22Rv1 (cell line): ENCODE measurements at regions not wholly inside any gene's neighbourhood (a gene's known extent, or its start where the extent isn't known, plus 50 kb on each side); places are given as distances from the start of the nearest gene placed in this dataset.

ENCODE experiments used
- H3K27ac ChIP-seq: fragments of 450-650 bp; 2 replicates; pipeline ENCODE4 v1.5.1; 2017
- CTCF ChIP-seq: fragments of 450-650 bp; IDR thresholded peaks from 2 replicates; pipeline ENCODE4 v1.5.1; 2017; ENCODE audit warnings: mild to moderate bottlenecking
- ZFX ChIP-seq: fragments of 450-650 bp; IDR thresholded peaks from 2 replicates; pipeline ENCODE4 v1.6.1; 2017; ENCODE audit warnings: antibody characterized with exemption, borderline replicate concordance

GRCh38 chr5:125552486-125552885, 806.0 kb upstream of the ZNF608 start:
- no peak for TF ChIP-seq ZFX
- TF ChIP-seq CTCF, result no peak
- H3K27ac ChIP-seq, result no peak overlapping the region

DNA sequence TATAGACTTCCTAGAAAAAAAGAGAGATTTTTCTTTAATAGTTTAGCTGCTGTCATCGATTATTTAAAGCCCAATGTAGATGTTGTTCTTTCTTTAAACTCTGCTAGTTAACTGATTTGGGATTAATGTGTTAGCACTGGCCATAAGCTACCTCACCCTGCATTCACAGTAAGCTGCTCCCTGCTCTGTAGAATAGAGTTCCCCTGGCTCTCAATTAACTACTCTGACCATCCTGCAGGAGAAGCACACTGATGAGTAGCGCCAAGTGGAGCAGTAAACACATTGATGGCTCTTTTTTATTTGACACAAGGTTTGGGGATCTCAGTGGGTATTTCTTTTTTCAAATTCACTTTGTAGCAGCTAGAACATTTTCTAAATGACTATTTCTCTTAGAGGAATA, 807.9 kb upstream of the ZNF608 start:
- H3K27ac ChIP-seq, result no peak overlapping the region
- TF ChIP-seq CTCF (no peak), ZFX (no peak)

GRCh38 chr5:125555591-125555990, 809.2 kb upstream of the ZNF608 start:
- TF ChIP-seq CTCF, result no peak
- TF ChIP-seq ZFX, result no peak
- H3K27ac ChIP-seq, result no peak overlapping the region

DNA sequence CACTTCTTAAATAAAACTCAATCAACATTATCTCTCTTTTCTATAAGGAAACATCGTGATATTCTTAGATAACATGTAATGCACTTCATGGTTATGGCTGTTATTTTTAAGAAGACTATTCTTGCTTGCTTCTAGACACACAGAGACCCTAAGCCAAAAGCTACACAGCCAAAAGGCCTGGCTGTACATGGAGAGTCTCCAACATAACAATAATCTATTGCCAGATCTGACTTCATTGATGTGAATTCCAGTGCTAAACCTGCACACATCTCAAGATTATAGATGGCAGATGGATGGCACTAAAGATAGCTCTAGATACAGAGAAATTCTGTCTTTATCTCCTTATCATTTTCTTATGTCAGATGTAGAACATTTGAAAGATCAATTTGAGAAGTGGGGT, 811.6 kb upstream of the ZNF608 start:
- H3K27ac ChIP-seq, result no peak overlapping the region
- no peak for TF ChIP-seq ZFX
- no peak for TF ChIP-seq CTCF

DNA sequence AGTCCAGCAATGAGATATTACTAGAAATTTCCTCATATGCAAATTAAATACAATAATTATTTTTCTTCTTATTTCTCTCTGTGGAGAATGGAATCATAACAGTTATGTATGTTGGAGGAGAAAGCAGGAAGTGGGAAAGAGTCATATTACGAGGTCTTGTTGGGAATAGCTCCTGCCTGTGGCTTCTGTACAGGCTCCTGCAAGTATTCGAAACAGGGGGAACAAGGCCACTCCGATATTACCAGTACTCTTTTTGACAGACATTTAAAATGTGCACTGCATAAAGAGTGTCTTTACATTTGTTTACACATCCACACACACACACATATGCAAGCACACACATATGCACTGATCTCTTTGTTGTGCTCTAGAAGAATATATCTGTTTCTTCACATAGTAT, 812.0 kb upstream of the ZNF608 start:
- TF ChIP-seq CTCF (no peak), ZFX (no peak)

DNA sequence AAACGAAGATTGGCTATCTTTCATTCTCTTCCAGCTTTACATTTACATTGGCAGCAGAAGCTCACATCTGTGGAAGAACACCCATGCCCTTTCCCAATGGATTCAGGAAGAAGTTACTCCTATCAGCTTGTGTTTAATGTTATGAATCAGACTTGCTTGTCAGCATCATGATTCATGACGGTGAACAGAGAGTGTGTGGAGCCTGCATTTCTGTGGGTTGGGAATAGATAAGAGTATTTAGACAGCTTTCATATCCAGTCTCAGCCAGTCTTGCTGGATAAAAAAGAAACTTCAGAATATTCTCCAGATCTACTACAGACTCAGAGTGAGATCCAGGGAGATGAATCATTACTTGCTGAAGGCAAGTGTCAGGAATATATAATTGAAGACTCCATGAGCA, 812.9 kb upstream of the ZNF608 start:
- TF ChIP-seq CTCF (no peak), ZFX (no peak)

More for the DNA sequence above, 812.0 kb upstream of the ZNF608 start:
- H3K27ac ChIP-seq, result no peak overlapping the region

DNA sequence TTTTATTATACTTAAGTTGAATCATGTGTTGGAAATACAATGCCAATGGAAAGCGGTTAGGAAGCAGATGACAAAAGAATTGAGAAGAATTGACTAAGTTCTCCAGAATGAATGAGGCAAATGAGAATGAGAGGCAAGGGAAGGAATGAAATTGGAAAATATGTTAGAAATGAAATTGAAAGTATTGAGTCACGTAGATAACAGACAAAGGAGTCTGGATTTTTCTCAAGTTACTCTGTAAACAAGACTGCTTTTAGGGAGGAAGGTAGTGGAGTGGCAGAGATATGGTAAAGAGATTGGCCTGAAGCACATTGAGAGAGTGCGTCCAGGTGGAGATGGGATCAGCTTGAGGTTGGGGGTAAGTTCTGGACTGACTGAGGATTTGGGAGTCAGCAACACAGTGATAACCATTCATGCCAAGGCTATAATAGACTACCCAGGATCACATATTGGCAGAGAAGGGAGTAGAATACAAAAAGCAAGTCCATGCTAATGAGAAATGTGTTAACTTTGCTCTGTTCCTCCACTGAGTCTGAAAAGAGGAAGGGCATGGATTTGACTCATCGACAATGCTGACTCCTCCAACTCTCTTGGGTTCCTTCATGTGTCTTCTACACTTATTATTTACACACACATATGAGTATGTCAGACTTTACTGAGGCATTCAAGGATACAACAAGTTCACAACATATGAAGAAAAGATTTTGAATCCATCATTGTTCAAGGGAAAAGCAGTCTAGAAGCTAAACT, 814.2 kb upstream of the ZNF608 start:
- no peak overlapping the region for H3K27ac ChIP-seq

More for the DNA sequence above, 812.9 kb upstream of the ZNF608 start:
- no peak overlapping the region for H3K27ac ChIP-seq

More for the DNA sequence above, 814.2 kb upstream of the ZNF608 start:
- TF ChIP-seq CTCF (no peak), ZFX (no peak)
